Trophoblast cell (in vitro differentiated cells and primary cell): ENCODE measurements at regions not wholly inside any gene's neighbourhood (a gene's known extent, or its start where the extent isn't known, plus 50 kb on each side); places are given as distances from the start of the nearest gene placed in this dataset.

Source experiments
- DNase-seq, 2 donors: peaks; one replicate each; pipeline ENCODE4 v3.0.0-alpha.2; 2016
- H2AFZ ChIP-seq: 2 replicates; pipeline ENCODE4 v1.6.1; 2013; ENCODE audit warnings: low read length, moderate library complexity, mild to moderate bottlenecking; ENCODE audit not compliant: insufficient read depth, poor library complexity
- H2AK5ac ChIP-seq: 2 replicates; pipeline ENCODE4 v1.6.1; 2013; ENCODE audit warnings: mild to moderate bottlenecking, low read length
- H2BK120ac ChIP-seq: 2 replicates; pipeline ENCODE4 v1.6.1; 2013; ENCODE audit warnings: low read length, mild to moderate bottlenecking, moderate library complexity; ENCODE audit not compliant: insufficient read depth, poor library complexity
- H2BK12ac ChIP-seq: 2 replicates; pipeline ENCODE4 v1.6.1; 2013; ENCODE audit warnings: mild to moderate bottlenecking, low read length, moderate library complexity
- H2BK5ac ChIP-seq: 2 replicates; pipeline ENCODE4 v1.6.1; 2013; ENCODE audit warnings: low read length, low read depth, moderate library complexity, mild to moderate bottlenecking; ENCODE audit not compliant: poor library complexity
- H3K14ac ChIP-seq: 2 replicates; pipeline ENCODE4 v1.6.1; 2013; ENCODE audit warnings: mild to moderate bottlenecking, low read length
- H3K18ac ChIP-seq: 2 replicates; pipeline ENCODE4 v1.6.1; 2013; ENCODE audit warnings: mild to moderate bottlenecking, low read length
- H3K23ac ChIP-seq: 2 replicates; pipeline ENCODE4 v1.6.1; 2013; ENCODE audit warnings: low read length
- H3K27ac ChIP-seq: 2 replicates; pipeline ENCODE4 v1.5.1; 2013; ENCODE audit warnings: low read depth, mild to moderate bottlenecking, inconsistent platforms, low read length, moderate library complexity
- H3K27me3 ChIP-seq: 2 replicates; pipeline ENCODE4 v1.6.1; 2013; ENCODE audit warnings: inconsistent platforms, mild to moderate bottlenecking, low read length, moderate library complexity; ENCODE audit not compliant: insufficient read depth
- H3K36me3 ChIP-seq, 2 experiments: 1 replicate in 1 of 2; 2 replicates in 1 of 2; pipeline ENCODE4 v1.6.1; 2013; ENCODE audit warnings: low read length in 2 of 2, mild to moderate bottlenecking in 2 of 2, moderate library complexity in 1 of 2; ENCODE audit not compliant: insufficient read depth in 2 of 2, control insufficient read depth in 1 of 2
- H3K4ac ChIP-seq: 2 replicates; pipeline ENCODE4 v1.6.1; 2013; ENCODE audit warnings: low read depth, mild to moderate bottlenecking, low read length, moderate library complexity
- H3K4me1 ChIP-seq, 2 experiments: 1 replicate in 1 of 2; 2 replicates in 1 of 2; pipeline ENCODE4 v1.6.1; 2013; ENCODE audit warnings: low read length in 2 of 2, mild to moderate bottlenecking in 2 of 2, moderate library complexity in 1 of 2; ENCODE audit not compliant: insufficient read depth in 2 of 2, control insufficient read depth in 1 of 2
- H3K4me2 ChIP-seq: 2 replicates; pipeline ENCODE4 v1.6.1; 2013; ENCODE audit warnings: inconsistent platforms, mild to moderate bottlenecking, low read length, moderate library complexity
- H3K4me3 ChIP-seq: 2 replicates; pipeline ENCODE4 v1.5.1; 2013; ENCODE audit warnings: mild to moderate bottlenecking, low read depth, low read length, inconsistent platforms
- H3K79me1 ChIP-seq: one replicate; pipeline ENCODE4 v1.6.1; 2013; ENCODE audit warnings: low read length
- H3K79me2 ChIP-seq: 2 replicates; pipeline ENCODE4 v1.6.1; 2013; ENCODE audit warnings: low read length, mild to moderate bottlenecking; ENCODE audit not compliant: control insufficient read depth, insufficient read depth, poor library complexity
- H3K9ac ChIP-seq: 2 replicates; pipeline ENCODE4 v1.6.1; 2013; ENCODE audit warnings: mild to moderate bottlenecking, low read length
- H3K9me3 ChIP-seq: 2 replicates; pipeline ENCODE4 v1.6.1; 2013; ENCODE audit warnings: low read depth, mild to moderate bottlenecking, control low read depth, inconsistent platforms, low read length; ENCODE audit not compliant: insufficient read depth
- H4K12ac ChIP-seq: 2 replicates; pipeline ENCODE4 v1.6.1; 2013; ENCODE audit warnings: low read depth, mild to moderate bottlenecking, low read length, moderate library complexity
- H4K8ac ChIP-seq: 2 replicates; pipeline ENCODE4 v1.6.1; 2013; ENCODE audit warnings: low read depth, mild to moderate bottlenecking, low read length, moderate library complexity
- H4K91ac ChIP-seq: one replicate; pipeline ENCODE4 v1.6.1; 2013; ENCODE audit warnings: low read depth, mild to moderate bottlenecking, low read length, moderate library complexity
- WGBS: extraction: QIAGEN DNeasy Blood & Tissue Kit; methylation state at CpG from one replicate; pipeline ENCODE4 v1.1.7; 2013; ENCODE audit warnings: missing lambda C conversion rate; ENCODE audit not compliant: insufficient read length, insufficient coverage; ENCODE audit errors: extremely low coverage; 5-methylcytosine and 5-hydroxymethylcytosine counted together

GRCh38 chr15:70453766-70454165 is 309.6 kb downstream of the UACA start:
- Histone ChIP-seq H3K79me2 (no peaks in the 10 kb centered on the region), H2BK5ac (no peak overlapping the region)
- WGBS = no CpG with 5 or more reads among the region's 5 CpGs

GRCh38 chr15:70453238-70453637 is 310.1 kb downstream of the UACA start:
- Histone ChIP-seq H3K27ac (no peak overlapping the region), H3K79me1 (no peaks in the 10 kb centered on the region), H3K18ac (no peak overlapping the region), H3K4me3 (no peak overlapping the region), H2AFZ (no peak overlapping the region), H3K36me3 (no peaks in the 10 kb centered on the region), H3K9ac (no peak overlapping the region), H3K4me2 (no peak overlapping the region), H4K12ac (no peak overlapping the region), H2BK120ac (no peak overlapping the region), H3K79me2 (no peaks in the 10 kb centered on the region), H3K23ac (no peak overlapping the region), H4K91ac (no peak overlapping the region), H2BK5ac (no peak overlapping the region), H4K8ac (no peak overlapping the region), H3K27me3 (no peaks in the 10 kb centered on the region), H3K4ac (no peak overlapping the region), H3K14ac (no peak overlapping the region), H2BK12ac (no peak overlapping the region), H3K4me1 (peaks cover 3% of the 10 kb centered on the region in 2 experiments), H2AK5ac (no peak overlapping the region), H3K9me3 (peaks cover 4% of the 10 kb centered on the region)
- no CpG with 5 or more reads among the region's 6 CpGs for WGBS
- DNase-seq = peak in 1 of 2 donors; percentile 53

More at GRCh38 chr15:70453766-70454165, 309.6 kb downstream of the UACA start:
- no peak overlapping the region for H4K8ac ChIP-seq
- H3K4ac ChIP-seq = no peak overlapping the region
- no peak overlapping the region for H3K9ac ChIP-seq
- H4K91ac ChIP-seq = no peak overlapping the region
- no peaks in the 10 kb centered on the region for H3K79me1 ChIP-seq
- H3K27me3 ChIP-seq = no peaks in the 10 kb centered on the region
- no peak overlapping the region for H2BK120ac ChIP-seq
- H4K12ac ChIP-seq = no peak overlapping the region
- peaks cover 3% of the 10 kb centered on the region in 2 experiments for H3K4me1 ChIP-seq
- H3K14ac ChIP-seq = no peak overlapping the region
- no peak overlapping the region for H2AFZ ChIP-seq
- no peak for DNase-seq
- no peak overlapping the region for H2AK5ac ChIP-seq
- H3K18ac ChIP-seq = no peak overlapping the region
- no peak overlapping the region for H3K4me3 ChIP-seq
- H3K36me3 ChIP-seq = no peaks in the 10 kb centered on the region
- H2BK12ac ChIP-seq = no peak overlapping the region
- no peak overlapping the region for H3K27ac ChIP-seq
- H3K4me2 ChIP-seq = no peak overlapping the region
- H3K9me3 ChIP-seq = peaks cover 4% of the 10 kb centered on the region
- H3K23ac ChIP-seq = no peak overlapping the region

GRCh38 chr15:70451821-70452653 is 311.3 kb downstream of the UACA start:
- peak; percentile 76 to 84 for DNase-seq
- no peak overlapping the region for H3K4ac ChIP-seq
- H3K27me3 ChIP-seq = no peaks in the 10 kb centered on the region
- no peak overlapping the region for H2BK12ac ChIP-seq
- no peak overlapping the region for H3K9ac ChIP-seq
- peaks cover 4% of the 10 kb centered on the region for H3K9me3 ChIP-seq
- no peak overlapping the region for H4K12ac ChIP-seq
- no peak overlapping the region for H2BK120ac ChIP-seq
- no peak overlapping the region for H2AK5ac ChIP-seq
- peaks cover 3% of the 10 kb centered on the region in 2 experiments for H3K4me1 ChIP-seq
- H3K27ac ChIP-seq = no peak overlapping the region
- H4K91ac ChIP-seq = no peak overlapping the region
- H3K14ac ChIP-seq = no peak overlapping the region
- H3K36me3 ChIP-seq = no peaks in the 10 kb centered on the region
- H3K79me1 ChIP-seq = no peaks in the 10 kb centered on the region
- WGBS = no CpG with 5 or more reads among the region's 26 CpGs
- H2AFZ ChIP-seq = no peak overlapping the region
- H4K8ac ChIP-seq = no peak overlapping the region
- H3K4me3 ChIP-seq = no peak overlapping the region
- H3K4me2 ChIP-seq = peak overlapping the region; percentile 4
- H3K18ac ChIP-seq = no peak overlapping the region
- H2BK5ac ChIP-seq = no peak overlapping the region
- H3K79me2 ChIP-seq = no peaks in the 10 kb centered on the region
- H3K23ac ChIP-seq = no peak overlapping the region

- 99% methylated on average over 2 of the region's 3 CpGs for WGBS
- Histone ChIP-seq H3K9me3 (peaks cover 4% of the 10 kb centered on the region), H2AK5ac (no peak overlapping the region), H4K12ac (no peak overlapping the region), H4K8ac (no peak overlapping the region), H3K79me2 (no peaks in the 10 kb centered on the region), H3K27me3 (no peaks in the 10 kb centered on the region), H3K18ac (no peak overlapping the region), H3K4ac (no peak overlapping the region), H2BK5ac (no peak overlapping the region), H2BK120ac (no peak overlapping the region), H3K14ac (no peak overlapping the region), H3K4me1 (peaks cover 3% of the 10 kb centered on the region in 2 experiments), H2BK12ac (no peak overlapping the region), H3K4me3 (no peak overlapping the region), H3K9ac (no peak overlapping the region), H2AFZ (no peak overlapping the region), H3K79me1 (no peaks in the 10 kb centered on the region), H3K27ac (no peak overlapping the region), H3K4me2 (no peak overlapping the region), H3K23ac (no peak overlapping the region), H4K91ac (no peak overlapping the region), H3K36me3 (no peaks in the 10 kb centered on the region)
- no peak for DNase-seq
These were observed 313.3 kb downstream of the UACA start for GRCh38 chr15:70450142-70450443.
